HFFc6 (cell line): ENCODE measurements at regions not wholly inside any gene's neighbourhood (a gene's known extent, or its start where the extent isn't known, plus 50 kb on each side); places are given as distances from the start of the nearest gene placed in this dataset.

Experiments used
- DNase-seq: peaks from one replicate; pipeline ENCODE4 v3.0.0-alpha.2; 2018
- H3K27ac Mint-ChIP-seq: 2 replicates; pipeline ENCODE4 v1.8.0; 2020; ENCODE audit warnings: mild to moderate bottlenecking, mixed read lengths
- H3K27me3 Mint-ChIP-seq: 2 replicates; pipeline ENCODE4 v1.8.0; 2021; ENCODE audit warnings: mild to moderate bottlenecking, moderate library complexity, mixed read lengths; ENCODE audit not compliant: insufficient read depth
- H3K36me3 Mint-ChIP-seq: 2 replicates; pipeline ENCODE4 v1.8.0; 2021; ENCODE audit warnings: low read depth, mixed read lengths
- H3K4me1 Mint-ChIP-seq: 2 replicates; pipeline ENCODE4 v1.8.0; 2020; ENCODE audit warnings: low read depth, mixed read lengths
- H3K4me3 Mint-ChIP-seq: 2 replicates; pipeline ENCODE4 v1.8.0; 2020; ENCODE audit warnings: mild to moderate bottlenecking, moderate library complexity, mixed read lengths
- H3K9me3 Mint-ChIP-seq: 2 replicates; pipeline ENCODE4 v1.8.0; 2020; ENCODE audit warnings: mild to moderate bottlenecking, mixed read lengths
- TF ChIP-seq, protein P1 (sequence below): fragments of 200-600 bp; sonication (generic); IDR thresholded peaks from 2 replicates; pipeline ENCODE4 v1.5.0; 2021; ENCODE audit warnings: antibody characterized with exemption, mild to moderate bottlenecking

DNA sequence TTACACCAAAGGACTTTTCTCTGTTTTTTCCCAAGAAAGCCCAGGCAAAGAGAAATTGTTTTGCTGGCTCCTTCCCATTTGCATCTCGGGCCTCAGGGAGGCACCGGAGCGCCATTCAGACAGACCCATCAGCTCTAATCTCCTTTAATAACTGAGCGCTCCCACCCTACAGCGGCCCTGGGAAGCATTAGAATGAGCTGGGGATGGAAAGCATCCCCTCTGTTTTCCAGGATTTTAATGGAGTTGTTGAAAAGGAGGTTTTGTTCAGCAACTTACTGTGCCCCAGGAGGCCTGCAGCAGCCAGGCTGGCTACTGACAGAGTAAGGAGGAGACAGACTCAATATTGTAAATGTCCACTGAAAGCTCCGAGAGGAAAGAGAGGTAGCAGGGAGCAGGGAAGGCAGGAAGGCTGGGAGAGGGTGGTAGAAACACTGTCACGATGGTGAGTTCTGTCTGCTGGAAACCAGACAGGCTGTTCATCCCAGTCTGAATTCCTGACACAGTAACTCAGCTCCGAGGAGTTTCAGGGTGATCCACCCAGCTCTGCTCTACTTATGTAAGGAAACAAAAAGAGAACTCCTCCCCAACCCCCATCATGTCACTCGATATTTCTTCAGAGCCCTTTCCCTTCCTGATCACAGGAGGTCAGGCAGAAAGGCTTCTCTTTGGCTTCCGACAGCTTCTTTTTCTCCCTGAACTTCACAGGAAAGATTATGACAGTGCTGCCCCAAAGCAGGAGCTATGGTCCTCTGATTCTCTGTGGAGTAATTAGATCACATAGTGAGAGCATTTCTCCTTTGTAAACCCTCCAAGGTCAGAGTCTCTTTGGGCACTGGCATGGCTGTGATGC is 62.5 kb upstream of the TMEM132D start:
- TF ChIP-seq, protein P1, sequence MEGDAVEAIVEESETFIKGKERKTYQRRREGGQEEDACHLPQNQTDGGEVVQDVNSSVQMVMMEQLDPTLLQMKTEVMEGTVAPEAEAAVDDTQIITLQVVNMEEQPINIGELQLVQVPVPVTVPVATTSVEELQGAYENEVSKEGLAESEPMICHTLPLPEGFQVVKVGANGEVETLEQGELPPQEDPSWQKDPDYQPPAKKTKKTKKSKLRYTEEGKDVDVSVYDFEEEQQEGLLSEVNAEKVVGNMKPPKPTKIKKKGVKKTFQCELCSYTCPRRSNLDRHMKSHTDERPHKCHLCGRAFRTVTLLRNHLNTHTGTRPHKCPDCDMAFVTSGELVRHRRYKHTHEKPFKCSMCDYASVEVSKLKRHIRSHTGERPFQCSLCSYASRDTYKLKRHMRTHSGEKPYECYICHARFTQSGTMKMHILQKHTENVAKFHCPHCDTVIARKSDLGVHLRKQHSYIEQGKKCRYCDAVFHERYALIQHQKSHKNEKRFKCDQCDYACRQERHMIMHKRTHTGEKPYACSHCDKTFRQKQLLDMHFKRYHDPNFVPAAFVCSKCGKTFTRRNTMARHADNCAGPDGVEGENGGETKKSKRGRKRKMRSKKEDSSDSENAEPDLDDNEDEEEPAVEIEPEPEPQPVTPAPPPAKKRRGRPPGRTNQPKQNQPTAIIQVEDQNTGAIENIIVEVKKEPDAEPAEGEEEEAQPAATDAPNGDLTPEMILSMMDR, result no peak
- Mint-ChIP-seq H3K4me1 (no peaks in the 10 kb centered on the region), H3K27me3 (no peaks in the 10 kb centered on the region), H3K36me3 (0 out of 2 replicates have a peak, but pooled peaks cover 5% of the 10 kb centered on the region), H3K9me3 (peaks cover 75% of the 10 kb centered on the region), H3K4me3 (no peak overlapping the region), H3K27ac (no peak overlapping the region)
- DNase-seq, result no peak

GRCh38 chr12:129971721-129972120 is 67.9 kb upstream of the TMEM132D start:
- no peak overlapping the region for H3K4me3 Mint-ChIP-seq
- H3K9me3 Mint-ChIP-seq, result peaks cover 57% of the 10 kb centered on the region
- DNase-seq, result no peak
- TF ChIP-seq, protein P1, result no peak
- H3K4me1 Mint-ChIP-seq, result no peaks in the 10 kb centered on the region
- no peak overlapping the region for H3K27ac Mint-ChIP-seq
- no peaks in the 10 kb centered on the region for H3K27me3 Mint-ChIP-seq
- no peaks in the 10 kb centered on the region for H3K36me3 Mint-ChIP-seq

GRCh38 chr12:129973236-129973961 is 69.6 kb upstream of the TMEM132D start:
- Mint-ChIP-seq H3K4me1 (no peaks in the 10 kb centered on the region), H3K36me3 (no peaks in the 10 kb centered on the region), H3K27ac (no peak overlapping the region), H3K9me3 (peaks cover 50% of the 10 kb centered on the region), H3K27me3 (no peaks in the 10 kb centered on the region), H3K4me3 (no peak overlapping the region)
- no peak for DNase-seq
- TF ChIP-seq, protein P1, result no peak

DNA sequence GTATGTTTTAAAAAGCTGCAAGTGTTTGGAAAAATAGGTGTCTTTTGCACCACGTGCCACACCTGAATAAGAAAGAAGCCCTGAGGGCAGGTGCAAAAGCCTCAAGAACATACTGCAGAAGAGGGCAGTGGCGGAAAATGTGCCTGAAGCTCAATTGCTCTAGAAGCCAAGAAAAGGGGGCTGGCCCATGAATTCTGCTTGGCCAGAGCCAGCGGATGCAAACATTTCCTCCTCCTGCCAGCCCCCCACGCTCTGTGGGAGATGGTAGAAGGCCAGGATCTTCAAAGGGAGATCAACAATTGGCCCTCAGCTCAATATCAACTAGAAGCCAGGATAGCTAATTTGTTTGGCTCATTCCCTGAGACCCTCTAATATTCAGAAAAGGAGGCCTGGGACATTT is 80.3 kb upstream of the TMEM132D start:
- H3K4me3 Mint-ChIP-seq, result no peak overlapping the region
- no peaks in the 10 kb centered on the region for H3K4me1 Mint-ChIP-seq
- peaks cover 5% of the 10 kb centered on the region; the same call in 1 of the 2 replicates for H3K36me3 Mint-ChIP-seq
- no peak overlapping the region for H3K27ac Mint-ChIP-seq
- TF ChIP-seq, protein P1, result no peak
- no peak for DNase-seq
- no peaks in the 10 kb centered on the region; the same call in 1 of the 2 replicates for H3K27me3 Mint-ChIP-seq
- H3K9me3 Mint-ChIP-seq, result peaks cover 61% of the 10 kb centered on the region

DNA sequence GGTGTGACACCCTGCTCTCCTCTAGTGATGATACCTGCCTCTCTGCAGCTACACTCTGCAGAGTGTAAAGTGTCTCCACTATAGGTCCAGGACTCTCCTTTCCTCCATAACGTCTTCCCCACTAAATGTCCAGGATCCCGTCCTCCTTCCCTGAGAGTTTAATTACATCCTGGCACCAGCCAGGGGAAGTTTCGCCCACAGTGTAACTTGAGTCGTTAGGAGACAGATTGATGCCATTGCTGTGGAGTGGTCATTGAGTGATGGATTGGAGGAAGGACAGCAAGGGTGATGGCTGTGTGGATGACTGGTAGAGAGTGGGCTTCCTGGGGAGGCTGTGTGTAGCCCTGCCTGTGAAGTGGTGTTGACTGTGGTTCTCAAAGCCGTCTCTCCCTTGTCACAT is 84.0 kb upstream of the TMEM132D start:
- DNase-seq, result no peak
- H3K27me3 Mint-ChIP-seq, result no peaks in the 10 kb centered on the region; the same call in 1 of the 2 replicates

More for the DNA sequence above, 84.0 kb upstream of the TMEM132D start:
- H3K4me1 Mint-ChIP-seq, result no peaks in the 10 kb centered on the region
- no peaks in the 10 kb centered on the region; the same call in 1 of the 2 replicates for H3K36me3 Mint-ChIP-seq
- no peak overlapping the region for H3K27ac Mint-ChIP-seq
- TF ChIP-seq, protein P1, result no peak
- H3K4me3 Mint-ChIP-seq, result no peak overlapping the region
- H3K9me3 Mint-ChIP-seq, result peaks cover 65% of the 10 kb centered on the region
